Left ventricle myocardium inferior (tissue), 1 donor: ENCODE measurements at regions not wholly inside any gene's neighbourhood (a gene's known extent, or its start where the extent isn't known, plus 50 kb on each side); places are given as distances from the start of the nearest gene placed in this dataset.

Experiments used
- DNase-seq: peaks from one replicate; pipeline ENCODE4 v3.0.0-alpha.2; 2020
- H3K27ac ChIP-seq: fragments of 200-600 bp; replicated peaks from 2 replicates; pipeline ENCODE4 v1.8.0; 2021
- H3K27me3 ChIP-seq: fragments of 200-600 bp; 2 replicates; pipeline ENCODE4 v1.8.0; 2021; ENCODE audit warnings: low read depth
- H3K36me3 ChIP-seq: fragments of 200-600 bp; 2 replicates; pipeline ENCODE4 v1.8.0; 2021
- H3K4me1 ChIP-seq: fragments of 200-600 bp; 2 replicates; pipeline ENCODE4 v1.8.0; 2021
- H3K4me3 ChIP-seq: fragments of 200-600 bp; 2 replicates; pipeline ENCODE4 v1.8.0; 2021; ENCODE audit warnings: mild to moderate bottlenecking, moderate library complexity
- H3K9me3 ChIP-seq: fragments of 200-600 bp; replicated peaks from 2 replicates; pipeline ENCODE4 v1.8.0; 2021
- intact Hi-C: fragments of 100-400 bp; cut with micrococcal nuclease; formaldehyde crosslinking; loops from one replicate; pipeline ENCODE4 v1.11.0; 2022
- TF ChIP-seq, protein P1 (sequence below): fragments of 200-600 bp; IDR thresholded peaks from 2 replicates; pipeline ENCODE4 v1.8.0; 2021; ENCODE audit warnings: antibody characterized with exemption, mild to moderate bottlenecking, borderline replicate concordance
- donor health status: DM: no; HTN: yes; CAD: no; lungs with severe emphysema.

DNA sequence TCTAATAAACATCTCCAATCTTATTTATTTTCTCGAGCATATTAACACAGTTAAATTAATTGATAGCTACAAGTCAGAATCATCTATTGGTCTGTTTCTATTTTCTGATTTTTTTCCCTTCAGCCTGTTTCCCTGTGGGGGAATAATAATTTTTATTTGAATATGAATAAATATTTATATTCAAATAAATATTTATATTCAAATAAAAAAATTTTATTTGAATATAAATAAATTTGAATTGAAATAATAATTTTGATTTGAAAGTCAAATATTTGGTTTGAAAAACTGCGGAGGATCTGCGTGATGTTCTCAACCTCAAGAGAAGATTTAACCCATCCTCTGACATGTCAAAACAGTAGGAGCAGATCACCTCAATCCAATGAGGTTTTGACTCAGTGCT, 380.1 kb upstream of the MEIS2 start:
- Histone ChIP-seq H3K27me3 (no peaks in the 10 kb centered on the region), H3K9me3 (peaks cover 3% of the 10 kb centered on the region), H3K4me1 (no peaks in the 10 kb centered on the region), H3K27ac (no peak overlapping the region), H3K36me3 (no peaks in the 10 kb centered on the region), H3K4me3 (no peak overlapping the region)
- TF ChIP-seq, protein P1, sequence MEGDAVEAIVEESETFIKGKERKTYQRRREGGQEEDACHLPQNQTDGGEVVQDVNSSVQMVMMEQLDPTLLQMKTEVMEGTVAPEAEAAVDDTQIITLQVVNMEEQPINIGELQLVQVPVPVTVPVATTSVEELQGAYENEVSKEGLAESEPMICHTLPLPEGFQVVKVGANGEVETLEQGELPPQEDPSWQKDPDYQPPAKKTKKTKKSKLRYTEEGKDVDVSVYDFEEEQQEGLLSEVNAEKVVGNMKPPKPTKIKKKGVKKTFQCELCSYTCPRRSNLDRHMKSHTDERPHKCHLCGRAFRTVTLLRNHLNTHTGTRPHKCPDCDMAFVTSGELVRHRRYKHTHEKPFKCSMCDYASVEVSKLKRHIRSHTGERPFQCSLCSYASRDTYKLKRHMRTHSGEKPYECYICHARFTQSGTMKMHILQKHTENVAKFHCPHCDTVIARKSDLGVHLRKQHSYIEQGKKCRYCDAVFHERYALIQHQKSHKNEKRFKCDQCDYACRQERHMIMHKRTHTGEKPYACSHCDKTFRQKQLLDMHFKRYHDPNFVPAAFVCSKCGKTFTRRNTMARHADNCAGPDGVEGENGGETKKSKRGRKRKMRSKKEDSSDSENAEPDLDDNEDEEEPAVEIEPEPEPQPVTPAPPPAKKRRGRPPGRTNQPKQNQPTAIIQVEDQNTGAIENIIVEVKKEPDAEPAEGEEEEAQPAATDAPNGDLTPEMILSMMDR: no peak
- intact Hi-C loops: no loop called here
- DNase-seq: no peak

- no peaks in the 10 kb centered on the region for H3K4me1 ChIP-seq
- TF ChIP-seq, protein P1: no peak
- H3K9me3 ChIP-seq: no peaks in the 10 kb centered on the region
- H3K4me3 ChIP-seq: no peak overlapping the region
- no peaks in the 10 kb centered on the region for H3K27me3 ChIP-seq
- intact Hi-C loops: no loop called here
- H3K36me3 ChIP-seq: no peaks in the 10 kb centered on the region
- DNase-seq: no peak
- H3K27ac ChIP-seq: no peak overlapping the region
Observed at GRCh38 chr15:37481126-37481525, 380.8 kb upstream of the MEIS2 start.

- Histone ChIP-seq H3K27ac (no peak overlapping the region), H3K9me3 (no peaks in the 10 kb centered on the region), H3K36me3 (no peaks in the 10 kb centered on the region), H3K4me3 (no peak overlapping the region), H3K27me3 (no peaks in the 10 kb centered on the region), H3K4me1 (no peaks in the 10 kb centered on the region)
- TF ChIP-seq, protein P1: no peak
- no peak for DNase-seq
- intact Hi-C loops: no loop called here
Observed at GRCh38 chr15:37483779-37484178, 383.4 kb upstream of the MEIS2 start.

DNA sequence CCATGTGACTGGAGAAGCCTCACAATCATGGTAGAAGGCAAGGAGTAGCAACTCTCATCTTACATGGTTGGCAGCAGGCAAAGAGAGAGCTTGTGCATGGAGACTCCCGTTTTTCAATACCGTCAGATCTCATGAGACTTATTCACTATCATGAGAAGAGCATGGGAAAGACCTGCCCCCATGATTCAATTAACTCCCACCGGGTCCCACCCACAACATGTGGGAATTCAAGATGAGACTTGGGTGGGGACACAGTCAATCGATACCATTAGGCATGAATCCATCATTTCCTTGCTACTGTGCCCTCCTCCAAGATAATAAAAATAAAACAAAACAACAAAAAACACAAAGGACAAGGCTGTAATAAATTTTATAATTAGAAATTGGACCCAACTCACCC, 384.7 kb upstream of the MEIS2 start:
- Histone ChIP-seq H3K36me3 (no peaks in the 10 kb centered on the region), H3K4me3 (no peak overlapping the region), H3K9me3 (no peaks in the 10 kb centered on the region), H3K27ac (no peak overlapping the region), H3K27me3 (no peaks in the 10 kb centered on the region), H3K4me1 (no peaks in the 10 kb centered on the region)
- TF ChIP-seq, protein P1: no peak
- intact Hi-C loops: no loop called here
- DNase-seq: no peak

- no peak for DNase-seq
Observed at GRCh38 chr15:37490707-37491106, 390.4 kb upstream of the MEIS2 start.

More at GRCh38 chr15:37490707-37491106, 390.4 kb upstream of the MEIS2 start:
- TF ChIP-seq, protein P1: no peak
- H3K9me3 ChIP-seq: no peaks in the 10 kb centered on the region
- H3K4me3 ChIP-seq: no peak overlapping the region
- no peak overlapping the region for H3K27ac ChIP-seq
- H3K27me3 ChIP-seq: no peaks in the 10 kb centered on the region
- no peaks in the 10 kb centered on the region for H3K4me1 ChIP-seq
- H3K36me3 ChIP-seq: no peaks in the 10 kb centered on the region
- intact Hi-C loops: no loop called here
